Thoracic aorta (tissue), 2 donors: ENCODE measurements at regions not wholly inside any gene's neighbourhood (a gene's known extent, or its start where the extent isn't known, plus 50 kb on each side); places are given as distances from the start of the nearest gene placed in this dataset.

Source experiments
- ATAC-seq: fragments of 150-250 bp; one replicate; pipeline ENCODE4 v1.8.0; 2017; ENCODE audit warnings: low read depth; ENCODE audit not compliant: insufficient number of reproducible peaks, low FRiP score
- DNase-seq: peaks from one replicate; pipeline ENCODE4 v3.0.0-alpha.2; 2020; ENCODE audit warnings: low spot score
- H3K27ac ChIP-seq, 2 donors: fragments of 200-600 bp; sonication (generic); 1 replicate in 1 of 2; 2 replicates in 1 of 2; pipeline ENCODE4 v1.5.1; 2016; ENCODE audit warnings: mild to moderate bottlenecking in 2 of 2, moderate library complexity in 2 of 2
- H3K27me3 ChIP-seq: fragments of 200-600 bp; sonication (generic); replicated peaks from 2 replicates; pipeline ENCODE4 v1.6.0; 2016; ENCODE audit warnings: mild to moderate bottlenecking; ENCODE audit not compliant: insufficient read depth
- H3K36me3 ChIP-seq: fragments of 200-600 bp; sonication (generic); one replicate; pipeline ENCODE4 v1.5.1; 2016
- H3K4me1 ChIP-seq, 2 donors: fragments of 200-600 bp; sonication (generic); 1 replicate in 1 of 2; 2 replicates in 1 of 2; pipeline versions ENCODE4 v1.5.1 to v1.6.0; 2016; ENCODE audit warnings: low read depth in 2 of 2, mild to moderate bottlenecking in 1 of 2; ENCODE audit not compliant: control insufficient read depth in 1 of 2
- H3K4me3 ChIP-seq: fragments of 200-600 bp; sonication (generic); 2 replicates; pipeline ENCODE4 v1.5.1; 2016; ENCODE audit warnings: mild to moderate bottlenecking
- H3K9me3 ChIP-seq: fragments of 200-600 bp; sonication (generic); 2 replicates; pipeline ENCODE4 v1.5.1; 2016
- CTCF ChIP-seq: fragments of 200-600 bp; sonication (generic); IDR thresholded peaks from one replicate; pipeline ENCODE4 v1.5.1; 2019; ENCODE audit warnings: antibody characterized with exemption

GRCh38 chr10:36038316-36038955 lies 396.3 kb upstream of the FZD8 start:
- TF ChIP-seq CTCF: no peak
- ATAC-seq (no peak), DNase-seq (no peak)
- H3K4me3 ChIP-seq: no peak overlapping the region
- H3K4me1 ChIP-seq: peaks cover 5 to 11% of the 10 kb centered on the region in 2 donors
- H3K9me3 ChIP-seq: no peaks in the 10 kb centered on the region
- no peaks in the 10 kb centered on the region for H3K36me3 ChIP-seq
- H3K27me3 ChIP-seq: no peaks in the 10 kb centered on the region
- H3K27ac ChIP-seq: no peak overlapping the region

- Histone ChIP-seq H3K4me3 (no peak overlapping the region), H3K9me3 (no peaks in the 10 kb centered on the region), H3K27ac (no peak overlapping the region), H3K36me3 (no peaks in the 10 kb centered on the region), H3K27me3 (no peaks in the 10 kb centered on the region), H3K4me1 (peaks cover 4 to 10% of the 10 kb centered on the region in 2 donors)
- ATAC-seq (no peak), DNase-seq (no peak)
- TF ChIP-seq CTCF: no peak
Observed at GRCh38 chr10:36036137-36036536, 394.0 kb upstream of the FZD8 start.

GRCh38 chr10:36033808-36034207 lies 391.7 kb upstream of the FZD8 start:
- DNase-seq (no peak), ATAC-seq (no peak)
- Histone ChIP-seq H3K36me3 (no peaks in the 10 kb centered on the region), H3K9me3 (no peaks in the 10 kb centered on the region), H3K27ac (no peak overlapping the region), H3K4me3 (no peak overlapping the region), H3K27me3 (no peaks in the 10 kb centered on the region), H3K4me1 (no peaks in the 10 kb centered on the region)
- TF ChIP-seq CTCF: no peak

GRCh38 chr10:36030516-36030915 lies 388.4 kb upstream of the FZD8 start:
- Histone ChIP-seq H3K27me3 (no peaks in the 10 kb centered on the region), H3K4me3 (no peak overlapping the region), H3K27ac (no peak overlapping the region), H3K36me3 (no peaks in the 10 kb centered on the region), H3K9me3 (no peaks in the 10 kb centered on the region), H3K4me1 (no peaks in the 10 kb centered on the region)
- no peak for TF ChIP-seq CTCF
- DNase-seq: no peak
- no peak for ATAC-seq

GRCh38 chr10:36026656-36027390 lies 384.7 kb upstream of the FZD8 start:
- no peak for ATAC-seq
- H3K27me3 ChIP-seq: no peaks in the 10 kb centered on the region
- no peak overlapping the region for H3K4me3 ChIP-seq

More at GRCh38 chr10:36026656-36027390, 384.7 kb upstream of the FZD8 start:
- Histone ChIP-seq H3K27ac (no peak overlapping the region), H3K4me1 (peaks cover 0 to 7% of the 10 kb centered on the region in 2 donors), H3K9me3 (no peaks in the 10 kb centered on the region), H3K36me3 (no peaks in the 10 kb centered on the region)
- no peak for DNase-seq
- TF ChIP-seq CTCF: no peak
